ENCODE measurements at regions not wholly inside any gene's neighbourhood (a gene's known extent, or its start where the extent isn't known, plus 50 kb on each side); places are given as distances from the start of the nearest gene placed in this dataset.

DNA sequence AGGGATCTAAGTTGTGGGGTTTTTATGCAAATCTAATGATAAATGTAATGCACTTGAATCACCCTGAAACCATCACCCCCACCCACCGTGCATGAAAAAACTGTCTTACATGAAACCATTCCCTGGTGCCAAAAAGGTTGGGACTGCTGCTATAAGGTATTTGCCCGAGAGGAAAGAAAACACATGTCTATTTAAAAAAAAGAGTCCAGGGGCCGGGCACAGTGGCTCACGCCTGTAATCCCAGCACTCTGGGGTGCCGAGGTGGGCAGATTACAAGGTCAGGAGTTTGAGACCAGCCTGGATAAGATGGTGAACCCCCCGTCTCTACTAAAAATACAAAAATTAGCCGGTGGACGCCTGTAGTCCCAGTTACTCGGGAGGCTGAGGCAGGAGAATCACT, 1372.8 kb upstream of the CDH2 start:
- H3K4me3 ChIP-seq (ENCODE audit: control extremely low read depth in 1 of 5, extremely low read depth in 1 of 5, insufficient read depth in 1 of 5, low read depth in 2 of 5, low read length in 4 of 5) = no peak overlapping the region
- Mint-ChIP-seq H3K4me3 (no peak overlapping the region), H3K27me3 (no peaks in the 10 kb centered on the region), H3K4me1 (no peaks in the 10 kb centered on the region), H3K9me3 (ENCODE audit: insufficient read depth) (peaks cover 2% of the 10 kb centered on the region), H3K27ac (no peak overlapping the region)
- H3K4me1 ChIP-seq (ENCODE audit: control insufficient read depth in 2 of 2, insufficient read depth in 2 of 2, low read length in 2 of 2) = no peaks in the 10 kb centered on the region
- no peak overlapping the region for H3K9ac ChIP-seq (ENCODE audit: low read length)
- ChIA-PET CTCF (no interaction called here), POLR2A (no interaction called here)
- no peak overlapping the region for H3K27ac ChIP-seq (ENCODE audit: low read length in 2 of 2)
- H2AFZ ChIP-seq (ENCODE audit: insufficient read depth, low read depth, low read length, poor library complexity, severe bottlenecking) = no peak overlapping the region
- no peak overlapping the region for H3K4me2 ChIP-seq (replicated peaks; ENCODE audit: low read depth, low read length, poor library complexity, severe bottlenecking)
- ATAC-seq (ENCODE audit: low read depth) = no peak
- no peaks in the 10 kb centered on the region for H4K20me1 ChIP-seq (ENCODE audit: control insufficient read depth, insufficient read depth, low read length, poor library complexity, severe bottlenecking)
- DNase-seq = no peak
- no peaks in the 10 kb centered on the region for H3K27me3 ChIP-seq (replicated peaks in 1 of 4; ENCODE audit: control extremely low read depth in 1 of 4, control insufficient read depth in 3 of 4, insufficient read depth in 4 of 4, low read length in 3 of 4)
- WGBS (ENCODE audit: insufficient coverage) = 93% methylated on average over 7 of the region's 9 CpGs
- H3K79me2 ChIP-seq (ENCODE audit: control insufficient read depth, insufficient read depth, low read length) = no peaks in the 10 kb centered on the region
- intact Hi-C loops (cut with micrococcal nuclease) = no loop called here
- H3K9me3 ChIP-seq (ENCODE audit: control extremely low read depth in 1 of 3, control insufficient read depth in 2 of 3, insufficient read depth in 1 of 3, low read length in 2 of 3) = no peaks in the 10 kb centered on the region
- no peaks in the 10 kb centered on the region for H3K36me3 ChIP-seq (replicated peaks in 1 of 2; ENCODE audit: control extremely low read depth in 1 of 2, control insufficient read depth in 1 of 2, extremely low read depth in 1 of 2, insufficient read depth in 2 of 2, low read length in 1 of 2)
- TF ChIP-seq, protein P1, sequence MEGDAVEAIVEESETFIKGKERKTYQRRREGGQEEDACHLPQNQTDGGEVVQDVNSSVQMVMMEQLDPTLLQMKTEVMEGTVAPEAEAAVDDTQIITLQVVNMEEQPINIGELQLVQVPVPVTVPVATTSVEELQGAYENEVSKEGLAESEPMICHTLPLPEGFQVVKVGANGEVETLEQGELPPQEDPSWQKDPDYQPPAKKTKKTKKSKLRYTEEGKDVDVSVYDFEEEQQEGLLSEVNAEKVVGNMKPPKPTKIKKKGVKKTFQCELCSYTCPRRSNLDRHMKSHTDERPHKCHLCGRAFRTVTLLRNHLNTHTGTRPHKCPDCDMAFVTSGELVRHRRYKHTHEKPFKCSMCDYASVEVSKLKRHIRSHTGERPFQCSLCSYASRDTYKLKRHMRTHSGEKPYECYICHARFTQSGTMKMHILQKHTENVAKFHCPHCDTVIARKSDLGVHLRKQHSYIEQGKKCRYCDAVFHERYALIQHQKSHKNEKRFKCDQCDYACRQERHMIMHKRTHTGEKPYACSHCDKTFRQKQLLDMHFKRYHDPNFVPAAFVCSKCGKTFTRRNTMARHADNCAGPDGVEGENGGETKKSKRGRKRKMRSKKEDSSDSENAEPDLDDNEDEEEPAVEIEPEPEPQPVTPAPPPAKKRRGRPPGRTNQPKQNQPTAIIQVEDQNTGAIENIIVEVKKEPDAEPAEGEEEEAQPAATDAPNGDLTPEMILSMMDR (IDR thresholded peaks at IDR 0.05) = no peak
- TF ChIP-seq EZH2 (IDR thresholded peaks at IDR 0.05; ENCODE audit: borderline replicate concordance, insufficient read depth, low read depth, low read length, poor library complexity, severe bottlenecking) = no peak

DNA sequence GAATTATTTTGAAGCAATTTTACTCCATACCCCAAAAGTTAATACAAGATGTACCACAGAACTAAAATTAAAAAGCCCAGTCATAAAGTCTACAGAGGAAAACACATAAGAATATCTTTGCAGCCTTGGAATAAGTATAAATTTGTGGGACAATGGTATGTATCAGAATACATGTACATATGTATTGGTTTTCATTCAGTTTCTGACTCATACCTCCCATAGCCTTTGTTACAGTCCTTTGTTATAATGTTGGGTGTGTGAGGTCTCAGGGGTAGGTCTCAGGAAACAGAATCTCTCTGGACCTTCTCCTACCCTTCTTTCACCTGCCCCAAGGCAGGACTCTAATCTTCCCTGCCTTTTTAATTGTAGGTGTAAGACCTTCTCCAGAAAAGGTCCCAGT, 1370.7 kb upstream of the CDH2 start:
- DNase-seq (no peak), ATAC-seq (ENCODE audit: low read depth) (no peak)
- Histone ChIP-seq H3K27ac (ENCODE audit: low read length in 2 of 2) (no peak overlapping the region), H3K27me3 (replicated peaks in 1 of 4; ENCODE audit: control extremely low read depth in 1 of 4, control insufficient read depth in 3 of 4, insufficient read depth in 4 of 4, low read length in 3 of 4) (no peaks in the 10 kb centered on the region), H2AFZ (ENCODE audit: insufficient read depth, low read depth, low read length, poor library complexity, severe bottlenecking) (no peak overlapping the region), H3K4me1 (ENCODE audit: control insufficient read depth in 2 of 2, insufficient read depth in 2 of 2, low read length in 2 of 2) (no peaks in the 10 kb centered on the region), H4K20me1 (ENCODE audit: control insufficient read depth, insufficient read depth, low read length, poor library complexity, severe bottlenecking) (no peaks in the 10 kb centered on the region), H3K9ac (ENCODE audit: low read length) (no peak overlapping the region), H3K4me3 (ENCODE audit: control extremely low read depth in 1 of 5, extremely low read depth in 1 of 5, insufficient read depth in 1 of 5, low read depth in 2 of 5, low read length in 4 of 5) (no peak overlapping the region), H3K79me2 (ENCODE audit: control insufficient read depth, insufficient read depth, low read length) (no peaks in the 10 kb centered on the region), H3K36me3 (replicated peaks in 1 of 2; ENCODE audit: control extremely low read depth in 1 of 2, control insufficient read depth in 1 of 2, extremely low read depth in 1 of 2, insufficient read depth in 2 of 2, low read length in 1 of 2) (no peaks in the 10 kb centered on the region), H3K9me3 (ENCODE audit: control extremely low read depth in 1 of 3, control insufficient read depth in 2 of 3, insufficient read depth in 1 of 3, low read length in 2 of 3) (no peaks in the 10 kb centered on the region), H3K4me2 (replicated peaks; ENCODE audit: low read depth, low read length, poor library complexity, severe bottlenecking) (no peak overlapping the region)
- no peaks in the 10 kb centered on the region for H3K4me1 Mint-ChIP-seq
- no peak overlapping the region for H3K4me3 Mint-ChIP-seq
- ChIA-PET POLR2A (no interaction called here), CTCF (no interaction called here)
- H3K27ac Mint-ChIP-seq = no peak overlapping the region
- intact Hi-C loops (cut with micrococcal nuclease) = no loop called here
- no peaks in the 10 kb centered on the region for H3K27me3 Mint-ChIP-seq
- H3K9me3 Mint-ChIP-seq (ENCODE audit: insufficient read depth) = peaks cover 2% of the 10 kb centered on the region
- no peak for TF ChIP-seq EZH2 (IDR thresholded peaks at IDR 0.05; ENCODE audit: borderline replicate concordance, insufficient read depth, low read depth, low read length, poor library complexity, severe bottlenecking)

Data from B cell (primary cell).